M059J (cell line): ENCODE measurements at regions not wholly inside any gene's neighbourhood (a gene's known extent, or its start where the extent isn't known, plus 50 kb on each side); places are given as distances from the start of the nearest gene placed in this dataset.
A peak's percentile ranks its signal among the peaks of the same experiment; 100 is the strongest.
"Not testable (repeated sequence)": the region's sequence is repeated elsewhere in the genome, so short reads cannot be mapped to it uniquely, and the experiment has no call there.

ENCODE experiments used
- DNase-seq: peaks from one replicate; pipeline ENCODE4 v3.0.0-alpha.2; 2012; ENCODE audit warnings: low read depth

GRCh38 chr6:128597956-128598355 is 77.6 kb upstream of the PTPRK start:
- DNase-seq: peak; percentile 80

GRCh38 chr6:128597004-128597403 is 76.6 kb upstream of the PTPRK start:
- peak; percentile 32 for DNase-seq

GRCh38 chr6:128595544-128595943 is 75.1 kb upstream of the PTPRK start:
- no peak for DNase-seq

- no peak for DNase-seq
Measured at GRCh38 chr6:128586095-128586494, 65.7 kb upstream of the PTPRK start.

- no peak for DNase-seq
Measured at GRCh38 chr6:128580224-128581110, 60.1 kb upstream of the PTPRK start.

GRCh38 chr6:128575254-128575653 is 54.9 kb upstream of the PTPRK start:
- not testable (repeated sequence) for DNase-seq

- no peak for DNase-seq
Measured at GRCh38 chr6:128574402-128574801, 54.0 kb upstream of the PTPRK start.

- no peak for DNase-seq
Measured at GRCh38 chr6:128573036-128573435, 52.6 kb upstream of the PTPRK start.

GRCh38 chr6:128572294-128572693 is 51.9 kb upstream of the PTPRK start:
- no peak for DNase-seq

- DNase-seq: peak; percentile 88
Measured at GRCh38 chr6:128570680-128571063, 50.3 kb upstream of the PTPRK start.

- peak; percentile 98 for DNase-seq
Measured at GRCh38 chr6:128569732-128570679, 49.6 kb upstream of the PTPRK start.
